K562 (cell line): ENCODE measurements at regions not wholly inside any gene's neighbourhood (a gene's known extent, or its start where the extent isn't known, plus 50 kb on each side); places are given as distances from the start of the nearest gene placed in this dataset.

Experiments used
- MXI1 ChIP-seq: IDR thresholded peaks from 2 replicates; pipeline ENCODE4 v1.6.1; 2011; ENCODE audit warnings: low read depth, mild to moderate bottlenecking, improper control_type of control experiment, low read length
- POLR2G ChIP-seq: fragments of 200-400 bp; formaldehyde crosslinking; IDR thresholded peaks from 2 replicates; pipeline ENCODE4 v1.6.1; 2017; ENCODE audit warnings: low read depth, mild to moderate bottlenecking, antibody characterized with exemption, low read length, moderate library complexity

DNA sequence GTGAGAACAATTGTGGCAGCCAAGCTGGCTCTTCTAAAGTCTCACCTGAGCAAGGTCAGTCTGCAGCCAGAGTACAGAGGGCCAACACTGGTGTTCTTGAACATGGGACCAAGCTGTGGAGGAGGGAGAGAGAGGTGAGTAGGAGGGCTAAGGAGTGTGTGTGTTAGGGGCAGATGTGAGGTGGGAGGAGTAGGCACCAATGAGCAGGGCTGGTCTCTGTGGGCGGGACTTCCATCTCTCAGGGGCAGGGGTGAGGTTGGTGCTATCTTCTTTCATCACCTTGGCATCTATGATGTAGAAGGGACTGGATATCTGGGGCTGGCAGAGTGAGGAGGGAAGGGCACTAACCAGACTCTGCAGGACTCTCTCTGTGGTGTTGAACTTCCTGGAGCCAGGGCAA is 72.4 kb downstream of the MBD3L1 start:
- no peak for TF ChIP-seq POLR2G
- TF ChIP-seq MXI1, result no peak
